CD14-positive monocyte (primary cell): ENCODE measurements at regions not wholly inside any gene's neighbourhood (a gene's known extent, or its start where the extent isn't known, plus 50 kb on each side); places are given as distances from the start of the nearest gene placed in this dataset.

Experiments used
- DNase-seq, 3 donors: peaks; one replicate each; pipeline ENCODE4 v3.0.0-alpha.2; 2011 to 2022
- H2AFZ ChIP-seq: 2 replicates; pipeline ENCODE4 v1.6.0; 2012; ENCODE audit warnings: mild to moderate bottlenecking, low read depth, low read length, inconsistent platforms; ENCODE audit not compliant: insufficient read depth, poor library complexity, severe bottlenecking
- H3K27ac ChIP-seq, 2 donors: 1 replicate in 1 of 2; 2 replicates in 1 of 2; pipeline ENCODE4 v1.5.1; 2012 to 2013; ENCODE audit warnings: low read length in 2 of 2, control low read depth in 1 of 2, inconsistent platforms in 1 of 2, low read depth in 1 of 2, mild to moderate bottlenecking in 1 of 2
- H3K27me3 ChIP-seq, 2 donors: one replicate each; pipeline versions ENCODE4 v1.6.0 to v1.6.1; 2011 to 2013; ENCODE audit warnings: low read length in 2 of 2; ENCODE audit not compliant: control insufficient read depth in 2 of 2, insufficient read depth in 2 of 2
- H3K36me3 ChIP-seq, 2 donors: replicated peaks in 1 of 2; 1 replicate in 1 of 2; 2 replicates in 1 of 2; pipeline versions ENCODE4 v1.5.1 to v1.6.1; 2012 to 2013; ENCODE audit warnings: low read length in 2 of 2, control low read depth in 1 of 2, inconsistent platforms in 1 of 2, mild to moderate bottlenecking in 1 of 2; ENCODE audit not compliant: insufficient read depth in 2 of 2, control insufficient read depth in 1 of 2
- H3K4me1 ChIP-seq, 2 donors: 1 replicate in 1 of 2; 2 replicates in 1 of 2; pipeline versions ENCODE4 v1.5.1 to v1.6.1; 2012 to 2013; ENCODE audit warnings: low read length in 2 of 2, control low read depth in 1 of 2, inconsistent platforms in 1 of 2, mild to moderate bottlenecking in 1 of 2, moderate library complexity in 1 of 2; ENCODE audit not compliant: insufficient read depth in 2 of 2, control insufficient read depth in 1 of 2
- H3K4me2 ChIP-seq: replicated peaks from 2 replicates; pipeline ENCODE3; 2012; ENCODE audit warnings: low read length, moderate library complexity, mild to moderate bottlenecking; ENCODE audit not compliant: poor library complexity, severe bottlenecking; ENCODE audit errors: extremely low read depth
- H3K4me3 ChIP-seq, 3 experiments: fragments of 200-600 bp in 1 of 3; sonication (generic) in 1 of 3; replicated peaks in 1 of 3; 1 replicate in 2 of 3; 2 replicates in 1 of 3; pipeline ENCODE4 v1.5.1; 2011 to 2013; ENCODE audit warnings: low read length in 3 of 3, mild to moderate bottlenecking in 3 of 3, control low read depth in 2 of 3, low read depth in 2 of 3, inconsistent platforms in 1 of 3, moderate library complexity in 1 of 3
- H3K79me2 ChIP-seq: 2 replicates; pipeline ENCODE4 v1.6.0; 2012; ENCODE audit warnings: mild to moderate bottlenecking, control low read depth, inconsistent platforms, low read length, moderate library complexity; ENCODE audit not compliant: insufficient read depth
- H3K9ac ChIP-seq: 2 replicates; pipeline ENCODE4 v1.6.0; 2017; ENCODE audit warnings: low read length, mild to moderate bottlenecking; ENCODE audit not compliant: insufficient read depth, poor library complexity, severe bottlenecking
- H3K9me3 ChIP-seq, 2 donors: replicated peaks in 1 of 2; 1 replicate in 1 of 2; 2 replicates in 1 of 2; pipeline versions ENCODE4 v1.5.1 to v1.6.1; 2012 to 2013; ENCODE audit warnings: low read length in 2 of 2, control low read depth in 1 of 2; ENCODE audit not compliant: control insufficient read depth in 1 of 2, insufficient read depth in 1 of 2
- H4K20me1 ChIP-seq: 2 replicates; pipeline ENCODE4 v1.6.0; 2012; ENCODE audit warnings: mild to moderate bottlenecking, low read length, control low read depth, moderate library complexity; ENCODE audit not compliant: insufficient read depth
- H3K27ac Mint-ChIP-seq, 7 donors: one replicate each; pipeline ENCODE4 v1.8.0; 2020; ENCODE audit warnings: mild to moderate bottlenecking in 7 of 7, mixed read lengths in 7 of 7, moderate library complexity in 6 of 7, inconsistent platforms in 2 of 7
- H3K27me3 Mint-ChIP-seq, 3 donors: one replicate each; pipeline ENCODE4 v1.8.0; 2021 to 2022; ENCODE audit warnings: low read depth in 3 of 3, mild to moderate bottlenecking in 3 of 3, mixed read lengths in 3 of 3, moderate library complexity in 3 of 3, inconsistent platforms in 1 of 3
- H3K36me3 Mint-ChIP-seq, 2 donors: one replicate each; pipeline ENCODE4 v1.8.0; 2020; ENCODE audit warnings: mixed read lengths in 2 of 2, inconsistent platforms in 1 of 2, mild to moderate bottlenecking in 1 of 2
- H3K4me1 Mint-ChIP-seq: one replicate; pipeline ENCODE4 v1.8.0; 2020; ENCODE audit warnings: mild to moderate bottlenecking, mixed read lengths
- H3K4me3 Mint-ChIP-seq, 2 donors: one replicate each; pipeline ENCODE4 v1.8.0; 2020; ENCODE audit warnings: mild to moderate bottlenecking in 2 of 2, mixed read lengths in 2 of 2, moderate library complexity in 1 of 2
- H3K9me3 Mint-ChIP-seq, 7 donors: one replicate each; pipeline ENCODE4 v1.8.0; 2020 to 2022; ENCODE audit warnings: mixed read lengths in 7 of 7, mild to moderate bottlenecking in 6 of 7, moderate library complexity in 6 of 7, inconsistent platforms in 2 of 7
- WGBS: methylation state at CpG from one replicate; pipeline ENCODE4 v1.1.5; 2013; ENCODE audit warnings: missing lambda C conversion rate; ENCODE audit not compliant: insufficient coverage; 5-methylcytosine and 5-hydroxymethylcytosine counted together
- intact Hi-C, 2 donors: fragments of 100-400 bp; cut with micrococcal nuclease; formaldehyde crosslinking; loops; one replicate each; pipeline versions ENCODE4 v1.15.0 to v1.15.1; 2023
- TF ChIP-seq, protein P1 (sequence below): fragments of 200-600 bp; IDR thresholded peaks from one replicate; pipeline ENCODE4 v1.8.0; 2022; ENCODE audit warnings: antibody characterized with exemption, mild to moderate bottlenecking

GRCh38 chr11:107203656-107204055, 185.4 kb upstream of the GUCY1A2 start:
- intact Hi-C loops, result no loop called here
- Histone ChIP-seq H3K4me3 (no peak overlapping the region), H3K4me1 (no peaks in the 10 kb centered on the region), H4K20me1 (no peaks in the 10 kb centered on the region), H3K4me2 (no peak overlapping the region), H3K36me3 (no peaks in the 10 kb centered on the region), H3K27me3 (no peaks in the 10 kb centered on the region), H3K79me2 (no peaks in the 10 kb centered on the region), H3K9me3 (peaks cover 0 to 14% of the 10 kb centered on the region in 2 donors), H3K27ac (no peak overlapping the region), H2AFZ (no peak overlapping the region), H3K9ac (no peak overlapping the region)
- no peaks in the 10 kb centered on the region for H3K36me3 Mint-ChIP-seq
- WGBS, result 75% methylated on average over 1 of the region's 1 CpG
- TF ChIP-seq, protein P1, sequence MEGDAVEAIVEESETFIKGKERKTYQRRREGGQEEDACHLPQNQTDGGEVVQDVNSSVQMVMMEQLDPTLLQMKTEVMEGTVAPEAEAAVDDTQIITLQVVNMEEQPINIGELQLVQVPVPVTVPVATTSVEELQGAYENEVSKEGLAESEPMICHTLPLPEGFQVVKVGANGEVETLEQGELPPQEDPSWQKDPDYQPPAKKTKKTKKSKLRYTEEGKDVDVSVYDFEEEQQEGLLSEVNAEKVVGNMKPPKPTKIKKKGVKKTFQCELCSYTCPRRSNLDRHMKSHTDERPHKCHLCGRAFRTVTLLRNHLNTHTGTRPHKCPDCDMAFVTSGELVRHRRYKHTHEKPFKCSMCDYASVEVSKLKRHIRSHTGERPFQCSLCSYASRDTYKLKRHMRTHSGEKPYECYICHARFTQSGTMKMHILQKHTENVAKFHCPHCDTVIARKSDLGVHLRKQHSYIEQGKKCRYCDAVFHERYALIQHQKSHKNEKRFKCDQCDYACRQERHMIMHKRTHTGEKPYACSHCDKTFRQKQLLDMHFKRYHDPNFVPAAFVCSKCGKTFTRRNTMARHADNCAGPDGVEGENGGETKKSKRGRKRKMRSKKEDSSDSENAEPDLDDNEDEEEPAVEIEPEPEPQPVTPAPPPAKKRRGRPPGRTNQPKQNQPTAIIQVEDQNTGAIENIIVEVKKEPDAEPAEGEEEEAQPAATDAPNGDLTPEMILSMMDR, result no peak
- no peak for DNase-seq
- H3K4me1 Mint-ChIP-seq, result no peaks in the 10 kb centered on the region
- H3K27me3 Mint-ChIP-seq, result peaks cover 0 to 2% (median 0%) of the 10 kb centered on the region in 3 donors
- H3K27ac Mint-ChIP-seq, result no peak overlapping the region
- no peak overlapping the region for H3K4me3 Mint-ChIP-seq
- peaks cover 0 to 18% (median 4%) of the 10 kb centered on the region in 7 donors for H3K9me3 Mint-ChIP-seq

DNA sequence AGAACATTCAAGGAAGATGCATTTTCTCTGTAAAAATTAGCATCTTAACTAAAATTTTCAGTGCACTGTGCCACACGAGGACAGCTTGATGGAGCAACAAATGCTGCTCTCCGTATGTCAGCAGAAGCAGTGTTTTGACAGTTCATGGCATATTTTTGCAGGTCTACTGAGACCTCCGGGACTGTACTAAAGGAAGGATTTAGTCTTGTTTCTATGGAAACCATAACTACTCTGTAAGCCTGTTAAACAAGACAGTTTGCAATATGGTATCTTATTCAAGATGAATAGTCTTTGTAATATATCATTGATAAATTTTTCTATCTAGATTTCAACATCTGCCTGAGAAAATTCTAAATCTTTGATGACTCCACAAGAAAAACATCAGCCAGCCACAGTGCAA, 184.0 kb upstream of the GUCY1A2 start:
- no peak overlapping the region for H3K27ac ChIP-seq
- H3K9me3 Mint-ChIP-seq, result peaks cover 0 to 18% (median 4%) of the 10 kb centered on the region in 7 donors
- H3K4me1 Mint-ChIP-seq, result no peaks in the 10 kb centered on the region
- WGBS, result 80% methylated on average over 1 of the region's 3 CpGs
- H3K4me1 ChIP-seq, result no peaks in the 10 kb centered on the region
- TF ChIP-seq, protein P1, result no peak
- H3K9ac ChIP-seq, result no peak overlapping the region
- peaks cover 0 to 2% (median 0%) of the 10 kb centered on the region in 3 donors for H3K27me3 Mint-ChIP-seq
- no peaks in the 10 kb centered on the region for H3K36me3 ChIP-seq
- no peak overlapping the region for H3K4me3 ChIP-seq
- H3K36me3 Mint-ChIP-seq, result no peaks in the 10 kb centered on the region
- peaks cover 0 to 14% of the 10 kb centered on the region in 2 donors for H3K9me3 ChIP-seq
- no peak overlapping the region for H3K4me2 ChIP-seq
- H2AFZ ChIP-seq, result no peak overlapping the region
- H3K79me2 ChIP-seq, result no peaks in the 10 kb centered on the region
- no peak overlapping the region for H3K4me3 Mint-ChIP-seq
- H3K27me3 ChIP-seq, result no peaks in the 10 kb centered on the region
- H4K20me1 ChIP-seq, result no peaks in the 10 kb centered on the region
- DNase-seq, result no peak
- intact Hi-C loops, result no loop called here
- no peak overlapping the region for H3K27ac Mint-ChIP-seq
